ENCODE measurements at regions not wholly inside any gene's neighbourhood (a gene's known extent, or its start where the extent isn't known, plus 50 kb on each side); places are given as distances from the start of the nearest gene placed in this dataset.

DNA sequence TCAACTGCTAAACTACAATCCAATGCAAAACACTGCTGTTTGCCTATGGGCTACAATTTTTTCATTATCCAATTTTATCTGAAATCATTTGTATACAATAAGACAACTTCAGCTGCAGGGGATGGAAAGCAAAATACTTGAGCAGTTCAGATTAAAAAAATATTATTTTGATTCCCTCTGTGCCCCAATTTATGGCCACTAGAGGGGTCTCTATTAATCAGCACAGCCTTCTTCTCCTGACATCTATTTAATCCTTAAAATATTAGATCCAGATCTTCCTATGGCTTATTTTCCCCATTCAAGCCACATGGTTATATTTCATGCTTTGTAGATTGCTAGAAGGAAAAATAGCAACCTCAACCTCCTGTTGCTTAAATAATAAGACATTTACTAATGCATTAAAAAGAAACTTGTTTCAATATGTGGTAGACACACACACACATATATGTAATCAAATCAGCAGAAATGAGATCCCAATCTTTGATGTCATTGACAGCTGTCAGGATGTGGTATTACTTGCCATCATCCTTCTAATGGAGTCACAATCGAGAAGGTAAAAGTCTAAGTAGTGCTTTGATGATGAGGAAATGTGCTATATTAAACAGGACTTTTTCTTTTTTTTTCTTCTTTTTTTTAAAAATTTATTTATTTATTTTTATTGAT, 104.2 kb downstream of the P2RY1 start:
- H3K27ac ChIP-seq = no peak overlapping the region
- TF ChIP-seq, protein P1, sequence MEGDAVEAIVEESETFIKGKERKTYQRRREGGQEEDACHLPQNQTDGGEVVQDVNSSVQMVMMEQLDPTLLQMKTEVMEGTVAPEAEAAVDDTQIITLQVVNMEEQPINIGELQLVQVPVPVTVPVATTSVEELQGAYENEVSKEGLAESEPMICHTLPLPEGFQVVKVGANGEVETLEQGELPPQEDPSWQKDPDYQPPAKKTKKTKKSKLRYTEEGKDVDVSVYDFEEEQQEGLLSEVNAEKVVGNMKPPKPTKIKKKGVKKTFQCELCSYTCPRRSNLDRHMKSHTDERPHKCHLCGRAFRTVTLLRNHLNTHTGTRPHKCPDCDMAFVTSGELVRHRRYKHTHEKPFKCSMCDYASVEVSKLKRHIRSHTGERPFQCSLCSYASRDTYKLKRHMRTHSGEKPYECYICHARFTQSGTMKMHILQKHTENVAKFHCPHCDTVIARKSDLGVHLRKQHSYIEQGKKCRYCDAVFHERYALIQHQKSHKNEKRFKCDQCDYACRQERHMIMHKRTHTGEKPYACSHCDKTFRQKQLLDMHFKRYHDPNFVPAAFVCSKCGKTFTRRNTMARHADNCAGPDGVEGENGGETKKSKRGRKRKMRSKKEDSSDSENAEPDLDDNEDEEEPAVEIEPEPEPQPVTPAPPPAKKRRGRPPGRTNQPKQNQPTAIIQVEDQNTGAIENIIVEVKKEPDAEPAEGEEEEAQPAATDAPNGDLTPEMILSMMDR (conservative IDR thresholded peaks at IDR 0.05) = peak; percentile 20
- no peak for TF ChIP-seq ZFX (IDR thresholded peaks at IDR 0.05)

DNA sequence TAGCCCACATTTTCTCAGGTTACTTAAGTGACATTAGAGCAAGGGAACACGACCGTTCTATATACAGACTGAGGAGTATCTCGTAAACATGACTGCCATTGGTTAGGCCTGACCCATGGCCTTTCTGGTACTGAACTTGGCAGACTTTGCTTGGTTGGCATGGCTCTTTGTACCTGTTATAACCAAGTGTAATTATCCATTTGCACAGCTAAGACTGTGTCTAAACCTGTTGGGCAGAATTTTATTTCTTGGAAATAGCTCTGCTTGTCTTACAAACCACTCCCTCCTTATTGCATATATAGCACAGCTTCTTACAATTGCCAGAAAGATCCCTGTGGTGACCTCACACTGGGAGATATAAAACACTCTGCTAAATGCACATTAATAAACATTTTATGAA, 106.9 kb downstream of the P2RY1 start:
- no peak for TF ChIP-seq ZFX (IDR thresholded peaks at IDR 0.05)
- TF ChIP-seq, protein P1 (conservative IDR thresholded peaks at IDR 0.05) = no peak
- peak overlapping the region; percentile 70; the same call in 1 of the 2 replicates for H3K27ac ChIP-seq

DNA sequence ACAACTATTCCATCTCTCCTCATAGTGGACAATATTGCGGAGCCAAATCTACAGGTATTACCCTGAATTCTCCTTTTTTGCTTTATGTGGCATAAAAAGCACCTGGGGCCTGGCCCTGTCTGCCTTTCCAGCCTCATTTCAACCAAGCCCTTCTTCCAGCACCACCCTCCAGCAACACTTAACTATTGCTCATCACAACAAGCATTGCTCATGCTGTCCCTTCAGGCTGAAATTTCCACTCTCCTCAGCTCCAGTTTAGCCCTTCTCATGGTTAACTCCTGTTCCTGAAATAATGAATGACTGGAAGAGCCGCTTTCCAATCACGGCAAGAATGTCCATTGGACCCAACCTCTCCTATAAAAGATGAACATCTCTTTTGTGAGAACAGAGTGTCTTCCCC, 107.4 kb downstream of the P2RY1 start:
- TF ChIP-seq, protein P1 (conservative IDR thresholded peaks at IDR 0.05) = no peak
- TF ChIP-seq ZFX (IDR thresholded peaks at IDR 0.05) = no peak
- peak overlapping the region; percentile 70; the same call in 1 of the 2 replicates for H3K27ac ChIP-seq

DNA sequence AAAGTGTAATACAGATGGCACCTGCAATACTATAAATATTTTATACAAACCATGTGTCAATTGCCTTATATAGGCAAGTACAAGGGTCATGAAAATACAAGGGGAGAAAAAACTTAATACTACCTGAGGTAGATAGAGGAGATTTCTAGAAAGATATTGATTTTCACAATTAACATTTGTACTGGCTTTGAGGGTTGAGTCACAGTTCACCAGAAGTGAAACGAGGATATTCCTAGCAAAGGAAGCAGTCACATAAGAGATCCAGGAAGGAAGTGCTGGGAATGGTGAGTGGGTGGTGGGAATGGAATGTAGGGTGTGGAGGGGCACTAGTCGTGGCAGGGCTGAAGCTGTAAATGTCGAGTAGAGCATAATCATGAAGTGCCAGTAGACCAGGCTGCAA, 108.7 kb downstream of the P2RY1 start:
- TF ChIP-seq, protein P1 (conservative IDR thresholded peaks at IDR 0.05) = no peak
- TF ChIP-seq ZFX (IDR thresholded peaks at IDR 0.05) = no peak
- no peak overlapping the region; the same call in 1 of the 2 replicates for H3K27ac ChIP-seq

DNA sequence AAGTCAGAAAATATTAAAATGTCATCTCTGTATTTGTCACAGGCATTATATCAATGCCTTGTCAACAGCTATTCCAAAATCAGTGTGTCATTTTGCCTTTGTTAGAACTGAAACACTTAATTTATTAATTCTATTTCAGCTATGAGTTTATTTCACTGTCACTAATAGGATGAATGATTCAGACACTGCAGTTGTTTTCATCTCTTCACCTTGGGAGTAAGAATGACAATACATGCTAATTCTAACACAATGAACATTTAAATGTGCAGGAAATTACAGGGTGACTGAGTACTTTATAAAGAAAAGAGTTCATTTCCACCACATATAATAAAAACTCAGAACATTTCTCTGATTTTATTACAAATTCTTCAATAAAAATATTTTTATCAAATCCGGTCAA, 109.7 kb downstream of the P2RY1 start:
- no peak overlapping the region for H3K27ac ChIP-seq
- TF ChIP-seq, protein P1 (conservative IDR thresholded peaks at IDR 0.05) = no peak
- TF ChIP-seq ZFX (IDR thresholded peaks at IDR 0.05) = no peak

DNA sequence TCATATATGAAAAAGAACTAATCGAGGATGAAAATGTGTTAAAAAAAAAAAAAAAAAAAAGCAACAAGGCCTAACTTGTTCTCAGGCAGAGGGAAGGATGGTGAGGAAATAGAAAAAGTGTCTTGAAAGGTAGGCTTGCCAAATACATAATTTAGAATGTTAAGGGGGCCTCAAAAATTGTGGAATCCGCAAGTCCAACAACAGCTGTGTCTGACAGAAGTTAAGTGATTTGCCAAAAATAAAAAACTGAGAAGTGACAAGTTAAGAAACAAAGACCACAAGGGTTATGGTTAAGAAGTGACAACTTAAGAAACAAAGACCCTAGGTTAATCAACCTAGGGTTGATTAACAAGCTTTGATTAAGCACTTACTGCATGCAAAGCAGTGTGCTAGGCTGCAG, 110.6 kb downstream of the P2RY1 start:
- H3K27ac ChIP-seq = no peak overlapping the region
- TF ChIP-seq, protein P1 (conservative IDR thresholded peaks at IDR 0.05) = no peak
- TF ChIP-seq ZFX (IDR thresholded peaks at IDR 0.05) = no peak

DNA sequence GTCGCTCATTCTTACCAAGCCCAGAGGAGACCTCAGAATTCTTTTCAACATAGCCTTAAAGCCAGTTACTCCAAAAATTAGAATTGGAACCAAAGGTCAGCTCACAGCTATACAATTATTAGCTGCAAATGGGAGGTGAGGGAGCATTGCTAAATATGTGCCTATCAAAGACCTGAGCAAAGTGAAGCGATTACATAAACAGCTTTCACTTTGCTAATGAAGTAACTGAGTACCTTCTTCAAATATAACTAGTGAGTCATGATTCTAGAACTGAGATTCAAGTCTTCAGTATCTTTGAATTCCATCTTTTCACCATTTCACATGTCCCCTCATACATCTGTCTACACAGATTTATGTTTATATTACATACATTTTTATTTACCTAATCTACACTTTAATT, 122.6 kb downstream of the P2RY1 start:
- TF ChIP-seq, protein P1 (conservative IDR thresholded peaks at IDR 0.05) = no peak
- TF ChIP-seq ZFX (IDR thresholded peaks at IDR 0.05) = no peak
- no peak overlapping the region for H3K27ac ChIP-seq

All from C4-2B (cell line).